ENCODE measurements at regions not wholly inside any gene's neighbourhood (a gene's known extent, or its start where the extent isn't known, plus 50 kb on each side); places are given as distances from the start of the nearest gene placed in this dataset.

DNA sequence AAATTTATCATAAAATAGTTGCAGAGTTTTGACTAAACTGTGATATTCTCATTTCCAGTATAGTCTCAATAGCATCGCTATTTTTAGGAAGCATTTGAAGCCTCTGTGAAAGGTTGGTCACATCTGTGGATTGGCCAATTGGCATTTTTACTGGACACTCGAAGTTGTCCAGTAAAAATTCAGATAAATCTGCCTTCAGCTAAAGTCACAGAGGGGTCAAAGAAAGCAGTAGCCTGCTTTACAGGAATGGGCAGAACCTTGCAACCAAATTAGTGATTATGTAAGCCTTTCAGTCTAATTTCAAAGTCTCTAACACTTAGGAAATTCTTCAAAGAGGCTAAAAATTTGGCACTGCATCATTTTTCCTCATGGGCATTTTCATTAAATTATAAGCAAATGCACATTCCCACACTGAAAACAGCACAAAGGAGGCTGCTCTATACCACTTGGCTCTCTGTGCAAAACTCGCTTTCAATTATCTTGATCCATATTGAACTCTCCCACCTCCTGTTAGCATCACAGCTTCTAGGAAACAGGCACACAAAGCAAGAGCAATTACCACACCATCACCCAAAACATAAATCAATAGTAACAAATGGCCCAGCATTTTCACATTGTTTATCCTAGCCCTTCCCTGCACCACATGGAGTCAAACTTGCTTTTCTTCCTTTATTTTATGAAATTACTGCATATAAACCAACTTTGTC, 318.5 kb upstream of the DUSP10 start:
- TF ChIP-seq ZEB2 (tag by site-specific recombination; IDR thresholded peaks at IDR 0.05) (no peak), ZNF629 (tag by site-specific recombination; IDR thresholded peaks at IDR 0.05) (no peak), ZNF23 (tag by site-specific recombination; IDR thresholded peaks at IDR 0.05; ENCODE audit: borderline replicate concordance) (no peak)
- TF ChIP-seq, protein P1, sequence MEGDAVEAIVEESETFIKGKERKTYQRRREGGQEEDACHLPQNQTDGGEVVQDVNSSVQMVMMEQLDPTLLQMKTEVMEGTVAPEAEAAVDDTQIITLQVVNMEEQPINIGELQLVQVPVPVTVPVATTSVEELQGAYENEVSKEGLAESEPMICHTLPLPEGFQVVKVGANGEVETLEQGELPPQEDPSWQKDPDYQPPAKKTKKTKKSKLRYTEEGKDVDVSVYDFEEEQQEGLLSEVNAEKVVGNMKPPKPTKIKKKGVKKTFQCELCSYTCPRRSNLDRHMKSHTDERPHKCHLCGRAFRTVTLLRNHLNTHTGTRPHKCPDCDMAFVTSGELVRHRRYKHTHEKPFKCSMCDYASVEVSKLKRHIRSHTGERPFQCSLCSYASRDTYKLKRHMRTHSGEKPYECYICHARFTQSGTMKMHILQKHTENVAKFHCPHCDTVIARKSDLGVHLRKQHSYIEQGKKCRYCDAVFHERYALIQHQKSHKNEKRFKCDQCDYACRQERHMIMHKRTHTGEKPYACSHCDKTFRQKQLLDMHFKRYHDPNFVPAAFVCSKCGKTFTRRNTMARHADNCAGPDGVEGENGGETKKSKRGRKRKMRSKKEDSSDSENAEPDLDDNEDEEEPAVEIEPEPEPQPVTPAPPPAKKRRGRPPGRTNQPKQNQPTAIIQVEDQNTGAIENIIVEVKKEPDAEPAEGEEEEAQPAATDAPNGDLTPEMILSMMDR (tag by site-specific recombination; IDR thresholded peaks at IDR 0.05) = no peak

Measured in HEK293 (cell line).